ENCODE measurements at regions not wholly inside any gene's neighbourhood (a gene's known extent, or its start where the extent isn't known, plus 50 kb on each side); places are given as distances from the start of the nearest gene placed in this dataset.
A peak's percentile ranks its signal among the peaks of the same experiment; 100 is the strongest.

- TF ChIP-seq, protein P1, sequence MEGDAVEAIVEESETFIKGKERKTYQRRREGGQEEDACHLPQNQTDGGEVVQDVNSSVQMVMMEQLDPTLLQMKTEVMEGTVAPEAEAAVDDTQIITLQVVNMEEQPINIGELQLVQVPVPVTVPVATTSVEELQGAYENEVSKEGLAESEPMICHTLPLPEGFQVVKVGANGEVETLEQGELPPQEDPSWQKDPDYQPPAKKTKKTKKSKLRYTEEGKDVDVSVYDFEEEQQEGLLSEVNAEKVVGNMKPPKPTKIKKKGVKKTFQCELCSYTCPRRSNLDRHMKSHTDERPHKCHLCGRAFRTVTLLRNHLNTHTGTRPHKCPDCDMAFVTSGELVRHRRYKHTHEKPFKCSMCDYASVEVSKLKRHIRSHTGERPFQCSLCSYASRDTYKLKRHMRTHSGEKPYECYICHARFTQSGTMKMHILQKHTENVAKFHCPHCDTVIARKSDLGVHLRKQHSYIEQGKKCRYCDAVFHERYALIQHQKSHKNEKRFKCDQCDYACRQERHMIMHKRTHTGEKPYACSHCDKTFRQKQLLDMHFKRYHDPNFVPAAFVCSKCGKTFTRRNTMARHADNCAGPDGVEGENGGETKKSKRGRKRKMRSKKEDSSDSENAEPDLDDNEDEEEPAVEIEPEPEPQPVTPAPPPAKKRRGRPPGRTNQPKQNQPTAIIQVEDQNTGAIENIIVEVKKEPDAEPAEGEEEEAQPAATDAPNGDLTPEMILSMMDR (conservative IDR thresholded peaks at IDR 0.05): peak; percentile 81
- Mint-ChIP-seq H3K4me1 (peaks cover 4% of the 10 kb centered on the region), H3K9me3 (no peaks in the 10 kb centered on the region), H3K4me3 (no peak overlapping the region), H3K36me3 (ENCODE audit: low read depth) (no peaks in the 10 kb centered on the region), H3K27me3 (ENCODE audit: low read depth) (no peaks in the 10 kb centered on the region), H3K27ac (ENCODE audit: unreplicated experiment) (no peak overlapping the region)
- DNase-seq (ENCODE audit: low read depth, low spot score): peak; percentile 17
These were observed 250.7 kb downstream of the NAP1L3 start for GRCh38 chrX:93422693-93423092.

GRCh38 chrX:93420525-93421082 is 252.8 kb downstream of the NAP1L3 start:
- Mint-ChIP-seq H3K9me3 (no peaks in the 10 kb centered on the region), H3K4me3 (no peak overlapping the region), H3K27me3 (ENCODE audit: low read depth) (no peaks in the 10 kb centered on the region), H3K4me1 (peaks cover 4% of the 10 kb centered on the region), H3K27ac (ENCODE audit: unreplicated experiment) (no peak overlapping the region), H3K36me3 (ENCODE audit: low read depth) (no peaks in the 10 kb centered on the region)
- TF ChIP-seq, protein P1 (conservative IDR thresholded peaks at IDR 0.05): no peak
- no peak for DNase-seq (ENCODE audit: low read depth, low spot score)

DNA sequence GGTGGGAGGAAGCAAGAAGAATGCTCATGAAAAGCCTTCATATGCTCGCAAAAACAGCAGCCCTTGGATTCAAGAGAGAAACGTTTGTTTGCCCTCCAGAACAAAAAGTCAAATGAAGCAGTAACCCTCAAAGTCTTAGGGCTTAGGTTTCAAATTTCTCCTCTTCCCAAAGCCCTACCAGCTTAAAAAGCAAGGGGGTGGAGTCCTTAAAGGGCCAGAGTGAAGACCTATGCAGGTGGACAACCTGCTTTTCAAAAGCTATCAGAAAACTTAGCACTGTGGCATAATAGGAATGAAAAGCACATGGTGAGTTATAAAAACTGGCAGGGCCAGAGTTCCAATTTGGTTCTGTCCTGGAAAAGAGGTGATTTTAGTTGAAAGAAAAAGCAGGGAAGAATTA is 253.3 kb downstream of the NAP1L3 start:
- Mint-ChIP-seq H3K27ac (ENCODE audit: unreplicated experiment) (no peak overlapping the region), H3K9me3 (no peaks in the 10 kb centered on the region), H3K27me3 (ENCODE audit: low read depth) (no peaks in the 10 kb centered on the region), H3K4me1 (peaks cover 4% of the 10 kb centered on the region), H3K4me3 (no peak overlapping the region), H3K36me3 (ENCODE audit: low read depth) (no peaks in the 10 kb centered on the region)
- no peak for DNase-seq (ENCODE audit: low read depth, low spot score)
- TF ChIP-seq, protein P1 (conservative IDR thresholded peaks at IDR 0.05): no peak

- TF ChIP-seq, protein P1 (conservative IDR thresholded peaks at IDR 0.05): no peak
- Mint-ChIP-seq H3K36me3 (ENCODE audit: low read depth) (no peaks in the 10 kb centered on the region), H3K4me1 (peaks cover 4% of the 10 kb centered on the region), H3K27ac (ENCODE audit: unreplicated experiment) (no peak overlapping the region), H3K4me3 (no peak overlapping the region), H3K27me3 (ENCODE audit: low read depth) (no peaks in the 10 kb centered on the region), H3K9me3 (no peaks in the 10 kb centered on the region)
- DNase-seq (ENCODE audit: low read depth, low spot score): no peak
These were observed 253.7 kb downstream of the NAP1L3 start for GRCh38 chrX:93419642-93420041.

DNA sequence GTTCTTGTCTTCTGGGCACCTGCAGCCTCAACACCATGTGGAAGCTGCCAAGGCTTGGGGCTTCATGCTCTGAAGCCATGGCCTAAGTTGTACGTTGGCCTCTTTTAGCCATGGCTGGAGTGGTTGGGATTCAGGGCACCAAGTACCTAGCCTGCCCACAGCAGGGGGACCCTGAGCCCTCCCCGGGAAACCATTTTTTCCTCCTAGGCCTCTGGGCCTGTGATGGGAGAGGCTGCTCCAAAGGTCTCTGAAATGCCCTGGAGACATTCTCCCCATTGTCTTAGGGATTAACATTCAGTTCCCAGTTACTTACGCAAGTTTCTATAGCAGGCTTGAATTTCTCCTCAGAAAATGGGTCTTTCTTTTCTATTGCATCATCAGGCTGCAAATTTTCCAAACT is 269.3 kb downstream of the NAP1L3 start:
- Mint-ChIP-seq H3K36me3 (ENCODE audit: low read depth) (peaks cover 5% of the 10 kb centered on the region), H3K4me3 (no peak overlapping the region), H3K4me1 (no peaks in the 10 kb centered on the region), H3K9me3 (peaks cover 19% of the 10 kb centered on the region), H3K27me3 (ENCODE audit: low read depth) (no peaks in the 10 kb centered on the region), H3K27ac (ENCODE audit: unreplicated experiment) (no peak overlapping the region)
- no peak for DNase-seq (ENCODE audit: low read depth, low spot score)
- TF ChIP-seq, protein P1 (conservative IDR thresholded peaks at IDR 0.05): no peak

Data from neural crest cell (in vitro differentiated cells).